ENCODE measurements at regions not wholly inside any gene's neighbourhood (a gene's known extent, or its start where the extent isn't known, plus 50 kb on each side); places are given as distances from the start of the nearest gene placed in this dataset.

GRCh38 chr1:25036117-25036546 is 106.1 kb upstream of the RUNX3 start:
- ATAC-seq (no peak), DNase-seq (no peak)

GRCh38 chr1:25035523-25036116 is 105.5 kb upstream of the RUNX3 start:
- DNase-seq (no peak), ATAC-seq (no peak)

GRCh38 chr1:25034736-25035522 is 104.9 kb upstream of the RUNX3 start:
- ATAC-seq, result peak; percentile 31
- peak; percentile 65 for DNase-seq

- ATAC-seq, result no peak
- peak; percentile 60 for DNase-seq
Observed at GRCh38 chr1:25033828-25034705, 104.0 kb upstream of the RUNX3 start.

- DNase-seq (no peak), ATAC-seq (no peak)
Observed at GRCh38 chr1:25033030-25033827, 103.2 kb upstream of the RUNX3 start.

- DNase-seq (peak; percentile 59), ATAC-seq (peak; percentile 20)
Observed at GRCh38 chr1:25031966-25032667, 102.0 kb upstream of the RUNX3 start.

GRCh38 chr1:25031601-25031965 is 101.5 kb upstream of the RUNX3 start:
- DNase-seq, result peak; percentile 81
- ATAC-seq, result peak; percentile 50

GRCh38 chr1:25030674-25031589 is 100.9 kb upstream of the RUNX3 start:
- ATAC-seq, result peak; percentile 70

GRCh38 chr1:25030012-25030411 is 99.9 kb upstream of the RUNX3 start:
- no peak for DNase-seq
- no peak for ATAC-seq

More at GRCh38 chr1:25030674-25031589, 100.9 kb upstream of the RUNX3 start:
- peak; percentile 84 for DNase-seq

- ATAC-seq, result peak; percentile 17
Observed at GRCh38 chr1:25028907-25029599, 99.0 kb upstream of the RUNX3 start.

GRCh38 chr1:25028587-25028906 is 98.5 kb upstream of the RUNX3 start:
- ATAC-seq (no peak), DNase-seq (no peak)

More at GRCh38 chr1:25028907-25029599, 99.0 kb upstream of the RUNX3 start:
- peak; percentile 70 for DNase-seq

GRCh38 chr1:25027822-25028586 is 97.9 kb upstream of the RUNX3 start:
- DNase-seq (peak; percentile 26), ATAC-seq (no peak)

- ATAC-seq (no peak), DNase-seq (no peak)
Observed at GRCh38 chr1:25026730-25027450, 96.8 kb upstream of the RUNX3 start.

- no peak for DNase-seq
- ATAC-seq, result no peak
Observed at GRCh38 chr1:25026304-25026703, 96.2 kb upstream of the RUNX3 start.

- DNase-seq (no peak), ATAC-seq (no peak)
Observed at GRCh38 chr1:25024615-25025350, 94.7 kb upstream of the RUNX3 start.

GRCh38 chr1:25023826-25024225 is 93.8 kb upstream of the RUNX3 start:
- ATAC-seq (no peak), DNase-seq (peak; percentile 52)

GRCh38 chr1:25023190-25023578 is 93.1 kb upstream of the RUNX3 start:
- ATAC-seq (no peak), DNase-seq (no peak)
